Colonic mucosa (tissue), 4 donors: ENCODE measurements at regions not wholly inside any gene's neighbourhood (a gene's known extent, or its start where the extent isn't known, plus 50 kb on each side); places are given as distances from the start of the nearest gene placed in this dataset.

Experiments used
- DNase-seq: peaks from one replicate; pipeline ENCODE4 v3.0.0-alpha.2; 2020
- H3K27ac ChIP-seq: fragments of 200-600 bp; one replicate; pipeline ENCODE4 v1.8.0; 2021
- H3K27me3 ChIP-seq: fragments of 200-600 bp; one replicate; pipeline ENCODE4 v1.8.0; 2021
- H3K36me3 ChIP-seq: fragments of 200-600 bp; one replicate; pipeline ENCODE4 v1.8.0; 2021
- H3K4me1 ChIP-seq: fragments of 200-600 bp; one replicate; pipeline ENCODE4 v1.8.0; 2021; ENCODE audit warnings: mild to moderate bottlenecking
- H3K4me3 ChIP-seq: fragments of 200-600 bp; one replicate; pipeline ENCODE4 v1.8.0; 2021
- H3K9ac ChIP-seq, 2 donors: one replicate each; pipeline ENCODE4 v1.7.0; 2013; ENCODE audit warnings: control low read depth in 2 of 2, low read depth in 2 of 2, low read length in 2 of 2
- H3K9me3 ChIP-seq: fragments of 200-600 bp; one replicate; pipeline ENCODE4 v1.8.0; 2021
- CTCF ChIP-seq: fragments of 200-600 bp; IDR thresholded peaks from one replicate; pipeline ENCODE4 v1.8.0; 2022; ENCODE audit warnings: antibody characterized with exemption, mild to moderate bottlenecking
- intact Hi-C: fragments of 100-400 bp; cut with DNase I; formaldehyde crosslinking; loops from one replicate; pipeline ENCODE4 v1.14.1; 2022
- donor health status: healthy.
- donor health status: DM: no; HTN: no; CAD: no.
- donor health status: DM: no; HTN: no; CAD: no.

- H3K36me3 ChIP-seq, result no peaks in the 10 kb centered on the region
- no peaks in the 10 kb centered on the region for H3K4me1 ChIP-seq
- H3K27ac ChIP-seq, result no peak overlapping the region
- H3K4me3 ChIP-seq, result no peak overlapping the region
- H3K9me3 ChIP-seq, result no peaks in the 10 kb centered on the region
- intact Hi-C loops, result no loop called here
- H3K9ac ChIP-seq, result no peak overlapping the region
- H3K27me3 ChIP-seq, result no peaks in the 10 kb centered on the region
- no peak for DNase-seq
- no peak for TF ChIP-seq CTCF
Observed at GRCh38 chr2:150319658-150320555, 167.6 kb downstream of the RND3 start.

GRCh38 chr2:150319085-150319484 is 168.4 kb downstream of the RND3 start:
- H3K9me3 ChIP-seq, result no peaks in the 10 kb centered on the region
- DNase-seq, result no peak
- TF ChIP-seq CTCF, result no peak
- intact Hi-C loops, result no loop called here
- H3K9ac ChIP-seq, result no peak overlapping the region
- no peaks in the 10 kb centered on the region for H3K4me1 ChIP-seq
- H3K27me3 ChIP-seq, result no peaks in the 10 kb centered on the region
- no peak overlapping the region for H3K4me3 ChIP-seq
- H3K27ac ChIP-seq, result no peak overlapping the region
- H3K36me3 ChIP-seq, result no peaks in the 10 kb centered on the region

GRCh38 chr2:150312271-150312670 is 175.2 kb downstream of the RND3 start:
- no peak overlapping the region for H3K27ac ChIP-seq
- no peak overlapping the region for H3K4me3 ChIP-seq
- no peaks in the 10 kb centered on the region for H3K9me3 ChIP-seq
- H3K27me3 ChIP-seq, result no peaks in the 10 kb centered on the region
- H3K36me3 ChIP-seq, result no peaks in the 10 kb centered on the region
- no peak overlapping the region for H3K9ac ChIP-seq
- DNase-seq, result no peak
- peaks cover 4% of the 10 kb centered on the region for H3K4me1 ChIP-seq
- no peak for TF ChIP-seq CTCF
- intact Hi-C loops, result no loop called here

GRCh38 chr2:150309311-150310080 is 178.0 kb downstream of the RND3 start:
- intact Hi-C loops, result no loop called here
- Histone ChIP-seq H3K4me3 (no peak overlapping the region), H3K9me3 (no peaks in the 10 kb centered on the region), H3K27ac (peak overlapping the region; percentile 34), H3K27me3 (no peaks in the 10 kb centered on the region), H3K36me3 (no peaks in the 10 kb centered on the region), H3K9ac (peak overlapping the region in 1 of 2 donors; percentile 0), H3K4me1 (peaks cover 4% of the 10 kb centered on the region)
- no peak for TF ChIP-seq CTCF
- DNase-seq, result peak; percentile 82

- Histone ChIP-seq H3K27ac (no peak overlapping the region), H3K36me3 (no peaks in the 10 kb centered on the region), H3K9me3 (no peaks in the 10 kb centered on the region), H3K9ac (no peak overlapping the region), H3K27me3 (no peaks in the 10 kb centered on the region), H3K4me3 (no peak overlapping the region), H3K4me1 (peaks cover 4% of the 10 kb centered on the region)
- intact Hi-C loops, result no loop called here
- no peak for DNase-seq
- no peak for TF ChIP-seq CTCF
Observed at GRCh38 chr2:150307258-150307657, 180.2 kb downstream of the RND3 start.
